Cardiac septum (tissue), 1 donor: ENCODE measurements at regions not wholly inside any gene's neighbourhood (a gene's known extent, or its start where the extent isn't known, plus 50 kb on each side); places are given as distances from the start of the nearest gene placed in this dataset.

Source experiments
- DNase-seq: peaks from one replicate; pipeline ENCODE4 v3.0.0-alpha.2; 2020; ENCODE audit warnings: low spot score
- intact Hi-C: fragments of 100-400 bp; cut with DNase I; formaldehyde crosslinking; loops from one replicate; pipeline ENCODE4 v1.14.0; 2022
- donor health status: DM: no; HTN: no; CAD: no.

DNA sequence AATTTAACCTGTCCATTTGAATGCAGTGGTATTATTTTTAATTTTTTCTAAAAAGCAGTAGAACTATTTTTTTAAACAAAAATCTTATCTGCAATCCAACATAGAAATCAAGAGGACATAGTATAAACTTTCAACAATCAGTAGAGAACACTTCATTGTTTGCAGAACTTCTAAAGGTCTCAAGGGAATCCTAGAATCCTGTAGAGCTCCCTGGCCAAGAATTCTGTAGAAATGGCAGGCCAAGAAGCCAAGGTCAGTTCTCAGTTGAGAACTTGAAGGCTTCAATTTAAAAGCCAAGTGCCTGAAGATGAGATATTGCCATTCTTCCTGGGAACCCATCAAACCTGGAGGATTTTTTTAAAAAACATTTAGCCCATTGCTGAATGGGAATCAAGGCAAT lies 199.2 kb upstream of the KLF4 start:
- intact Hi-C loops = no loop called here
- DNase-seq = no peak

DNA sequence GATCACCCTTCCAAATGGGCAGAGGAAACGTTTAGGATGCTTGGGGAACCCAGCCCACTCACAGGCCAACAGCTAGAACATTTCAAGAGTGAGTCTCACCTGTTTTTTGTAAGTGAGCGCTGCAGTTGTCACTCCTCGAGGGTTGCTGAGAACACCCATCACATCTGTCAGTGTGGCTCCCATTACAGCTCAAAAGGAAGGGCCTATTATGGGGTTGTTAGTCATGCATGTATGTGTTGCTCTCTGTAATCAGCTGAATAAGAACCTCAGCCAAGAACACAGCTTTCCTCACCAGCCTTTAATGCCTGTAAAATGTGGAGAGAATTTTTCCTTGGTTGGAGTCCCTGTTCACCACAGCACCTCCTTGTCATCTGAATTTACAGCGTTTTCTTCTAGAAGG lies 196.3 kb upstream of the KLF4 start:
- DNase-seq = no peak
- intact Hi-C loops = no loop called here

DNA sequence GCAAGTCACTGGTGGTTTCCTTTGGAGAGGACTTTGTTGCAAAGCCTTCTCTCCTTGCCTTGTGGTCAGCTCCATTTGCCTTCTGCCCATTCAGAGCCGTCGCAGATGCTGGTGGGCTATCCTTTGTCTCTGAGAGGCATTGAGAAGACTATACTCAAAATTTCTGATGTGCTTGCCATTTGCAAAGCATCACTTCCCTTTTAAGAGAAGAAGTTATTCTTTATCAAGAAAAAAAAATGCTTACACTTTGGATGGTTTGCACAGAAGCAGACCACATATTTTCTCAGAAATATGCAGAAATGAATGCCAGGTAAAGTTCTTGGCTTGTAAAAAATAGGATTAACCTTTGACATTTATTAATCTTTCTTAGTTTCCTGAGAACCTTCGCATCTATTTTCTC lies 195.8 kb upstream of the KLF4 start:
- intact Hi-C loops = no loop called here
- no peak for DNase-seq

DNA sequence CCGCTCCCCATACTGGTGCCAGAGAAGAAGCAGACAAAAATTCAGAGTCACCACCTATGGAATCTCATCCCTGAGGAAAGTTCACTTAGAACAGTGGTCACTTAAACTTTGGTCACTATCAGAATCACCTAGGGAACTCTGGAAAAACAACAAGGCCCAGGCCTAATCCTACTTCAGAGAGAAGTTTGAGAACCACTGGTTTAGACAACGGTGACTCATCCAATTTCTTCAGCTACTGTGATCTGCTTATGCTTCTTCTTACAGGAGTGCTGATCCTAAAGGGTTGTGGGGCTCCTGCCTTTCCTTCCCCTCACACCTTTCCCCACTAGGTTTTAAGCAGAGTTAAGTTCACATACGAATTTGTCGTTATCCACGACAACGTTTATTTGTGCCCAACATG lies 194.7 kb upstream of the KLF4 start:
- intact Hi-C loops = no loop called here

DNA sequence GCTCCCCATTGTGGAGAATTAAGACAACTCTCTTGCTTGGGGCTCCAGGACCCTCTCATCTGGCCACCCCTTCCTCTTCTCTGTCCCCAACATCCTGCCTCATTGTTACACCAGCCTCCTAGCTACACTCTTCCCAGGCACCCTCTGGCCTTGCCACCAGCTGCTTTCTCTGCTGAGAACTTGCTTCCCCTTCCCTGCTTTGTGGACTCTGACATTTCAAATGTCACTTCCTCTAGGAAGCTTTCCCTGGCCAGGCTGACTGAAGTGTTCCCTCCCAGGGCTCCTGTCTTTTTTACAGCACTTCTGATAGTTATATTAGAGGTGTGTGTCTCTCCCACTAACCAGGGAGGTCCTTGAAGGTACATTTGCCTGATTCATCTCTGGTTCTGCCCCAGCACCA lies 194.0 kb upstream of the KLF4 start:
- no peak for DNase-seq
- intact Hi-C loops = no loop called here

More for the DNA sequence above, 194.7 kb upstream of the KLF4 start:
- no peak for DNase-seq

DNA sequence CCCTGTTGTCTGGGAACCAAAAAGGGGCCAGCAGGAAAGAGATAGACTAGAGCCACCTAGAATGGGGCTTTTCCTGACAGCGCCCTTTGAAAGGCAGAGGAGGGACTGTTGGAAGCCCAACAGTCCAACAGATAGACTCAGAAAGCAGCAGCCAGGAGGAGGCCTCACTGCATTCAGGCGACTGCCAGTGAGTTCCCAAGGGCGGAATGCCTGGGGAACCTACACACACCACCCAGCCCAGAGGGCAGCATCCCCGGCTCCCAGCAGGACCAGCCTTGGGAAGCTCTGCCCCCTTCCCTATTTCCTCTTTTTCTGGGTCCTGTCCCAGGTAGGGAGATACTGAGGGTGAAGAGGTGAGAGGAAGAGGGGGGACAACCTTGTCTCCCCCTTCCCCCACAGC lies 192.4 kb upstream of the KLF4 start:
- intact Hi-C loops = no loop called here
- DNase-seq = no peak

DNA sequence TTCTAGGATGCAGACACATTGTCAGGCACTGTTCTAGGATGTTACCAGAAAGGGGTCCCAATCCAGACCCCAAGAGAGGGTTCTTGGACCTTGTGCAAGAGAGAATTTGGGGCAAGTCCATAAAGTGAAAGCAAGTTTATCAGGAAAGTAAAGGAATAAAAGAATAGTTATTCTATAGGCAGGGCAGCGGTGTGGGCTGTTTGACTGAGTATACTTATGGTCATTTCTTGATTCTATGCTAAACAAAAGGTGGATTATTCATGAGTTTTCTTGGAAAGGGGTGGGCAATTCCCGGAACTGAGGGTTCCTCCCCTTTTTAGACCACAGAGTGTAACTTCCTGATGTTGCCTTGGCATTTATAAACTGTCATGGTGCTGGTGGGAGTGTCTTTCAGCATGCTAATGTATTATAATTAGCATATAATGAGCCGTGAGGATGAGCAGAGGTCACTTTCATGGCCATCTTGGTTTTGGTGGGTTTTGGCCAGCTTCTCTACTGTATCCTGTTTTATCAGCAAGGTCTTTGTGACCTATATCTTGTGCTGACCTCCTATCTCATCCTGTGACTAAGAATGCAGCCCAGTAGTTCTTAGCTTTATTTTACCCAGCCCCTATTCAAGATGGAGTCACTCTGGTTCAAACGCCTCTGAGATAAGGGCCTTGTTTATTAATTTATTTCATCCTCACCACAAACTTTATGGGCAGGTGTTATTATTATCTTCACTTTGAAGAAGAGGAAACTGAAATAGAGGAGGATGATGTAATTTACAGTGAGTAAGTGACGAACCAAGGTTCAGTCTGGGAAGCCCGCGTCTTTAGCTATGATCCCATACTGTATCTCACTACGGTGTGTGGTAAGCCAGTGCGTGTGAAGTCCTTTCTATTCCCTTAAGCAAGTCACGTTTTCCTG lies 186.0 kb upstream of the KLF4 start:
- intact Hi-C loops = no loop called here
- DNase-seq = no peak

DNA sequence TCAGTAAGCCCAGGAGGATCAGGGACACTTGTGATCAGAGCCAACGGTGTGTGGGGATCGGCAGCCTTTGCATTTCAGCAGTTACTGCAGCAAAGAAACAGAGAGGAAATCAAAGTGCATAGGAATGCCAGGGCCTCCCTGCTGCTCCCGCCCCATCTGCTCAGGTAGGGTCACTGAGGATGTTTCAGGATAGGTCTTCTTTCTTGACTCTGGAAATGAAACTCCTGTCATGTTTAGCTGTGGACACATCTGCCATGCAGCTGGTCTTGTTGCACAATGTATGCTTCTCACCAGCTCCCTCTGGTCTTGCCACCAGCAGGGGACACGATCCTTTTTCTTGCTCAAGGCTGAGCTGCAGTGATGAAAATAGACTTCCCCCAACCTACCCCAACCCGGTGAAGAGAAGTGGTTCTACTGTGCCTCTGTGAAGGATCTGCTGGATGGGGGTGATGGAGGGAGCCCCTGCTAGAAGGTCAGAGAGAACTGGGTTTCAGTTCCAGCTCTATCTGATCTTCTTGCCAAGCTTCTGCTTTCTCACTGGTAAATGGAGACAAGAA lies 185.2 kb upstream of the KLF4 start:
- DNase-seq = no peak
- intact Hi-C loops = no loop called here

DNA sequence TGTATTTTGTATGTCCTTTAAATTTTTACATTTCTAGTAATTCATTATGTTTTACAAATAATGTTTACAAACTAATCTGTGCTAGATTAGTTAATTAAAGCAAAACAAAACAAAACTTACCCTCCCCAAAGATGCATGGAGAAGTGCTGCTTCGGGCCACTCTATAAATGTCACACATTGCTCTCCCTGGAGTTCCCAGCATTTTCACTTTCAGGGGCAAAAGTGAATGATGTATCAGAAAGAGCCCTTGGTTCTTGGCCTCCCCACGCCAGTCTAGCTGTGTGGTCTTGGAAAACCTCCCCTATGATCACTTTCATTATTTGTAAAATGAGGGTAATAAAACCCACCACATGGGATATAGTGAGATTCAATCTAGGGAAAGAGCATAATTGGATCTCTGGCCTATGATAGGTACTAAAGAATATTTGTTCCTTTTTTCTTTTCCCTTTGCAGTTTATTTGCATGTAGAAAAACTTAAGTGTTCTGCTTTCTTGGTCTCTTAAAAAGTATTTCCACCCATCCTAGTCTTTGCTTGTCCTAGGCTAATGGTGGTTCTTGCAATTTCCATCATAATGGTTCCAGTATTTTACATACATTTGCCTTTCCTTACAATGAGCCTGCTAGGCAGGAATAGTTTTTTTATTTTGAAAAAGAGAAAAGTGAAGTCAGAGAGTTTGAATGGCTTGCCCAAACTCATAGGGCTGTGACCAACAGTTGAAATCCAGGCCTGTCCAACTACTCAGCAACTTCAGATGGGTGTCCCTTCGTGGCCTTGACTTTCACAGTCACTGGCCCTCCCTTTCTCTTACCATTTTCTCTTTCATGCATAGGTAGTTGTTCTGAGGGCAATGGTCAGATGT lies 184.5 kb upstream of the KLF4 start:
- DNase-seq = no peak
- intact Hi-C loops = no loop called here

DNA sequence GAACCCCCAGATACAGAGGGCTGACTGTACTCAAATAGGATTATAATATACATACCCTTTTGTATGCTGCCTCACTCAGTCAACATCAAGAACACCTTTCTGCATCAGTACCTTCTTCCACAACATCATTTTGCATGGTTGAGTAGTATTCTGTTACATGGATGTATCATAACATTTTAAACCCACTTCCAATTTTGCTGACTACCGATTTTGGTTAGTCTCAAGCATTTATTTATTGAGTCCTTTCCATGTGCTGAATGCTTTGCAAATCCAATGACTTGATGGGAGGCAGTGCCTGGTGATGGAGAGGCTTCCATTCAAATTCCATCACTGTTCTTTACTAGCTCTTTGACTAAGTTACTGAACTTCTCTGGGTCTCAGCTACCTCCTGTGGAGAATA lies 182.0 kb upstream of the KLF4 start:
- intact Hi-C loops = no loop called here

DNA sequence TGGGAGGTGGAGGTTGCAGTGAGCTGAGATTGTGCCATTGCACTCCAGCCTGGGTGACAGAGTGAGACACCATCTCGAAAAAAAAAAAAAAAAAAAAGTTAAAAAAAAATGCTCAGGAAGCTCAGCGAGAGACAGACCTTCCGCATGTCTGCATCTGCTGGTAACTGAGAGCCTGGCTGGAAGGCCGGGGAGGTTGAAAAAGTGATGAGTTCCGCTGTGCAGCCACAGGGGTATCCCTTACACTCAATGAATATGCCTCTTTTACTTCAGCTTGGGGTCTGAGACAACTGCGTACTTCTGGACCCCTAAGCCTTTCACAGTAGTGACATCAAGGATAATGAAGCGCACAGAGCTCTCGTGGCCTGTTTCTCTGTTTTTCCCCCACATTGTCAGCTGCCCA lies 179.9 kb upstream of the KLF4 start:
- intact Hi-C loops = no loop called here
- DNase-seq = no peak

More for the DNA sequence above, 182.0 kb upstream of the KLF4 start:
- no peak for DNase-seq

DNA sequence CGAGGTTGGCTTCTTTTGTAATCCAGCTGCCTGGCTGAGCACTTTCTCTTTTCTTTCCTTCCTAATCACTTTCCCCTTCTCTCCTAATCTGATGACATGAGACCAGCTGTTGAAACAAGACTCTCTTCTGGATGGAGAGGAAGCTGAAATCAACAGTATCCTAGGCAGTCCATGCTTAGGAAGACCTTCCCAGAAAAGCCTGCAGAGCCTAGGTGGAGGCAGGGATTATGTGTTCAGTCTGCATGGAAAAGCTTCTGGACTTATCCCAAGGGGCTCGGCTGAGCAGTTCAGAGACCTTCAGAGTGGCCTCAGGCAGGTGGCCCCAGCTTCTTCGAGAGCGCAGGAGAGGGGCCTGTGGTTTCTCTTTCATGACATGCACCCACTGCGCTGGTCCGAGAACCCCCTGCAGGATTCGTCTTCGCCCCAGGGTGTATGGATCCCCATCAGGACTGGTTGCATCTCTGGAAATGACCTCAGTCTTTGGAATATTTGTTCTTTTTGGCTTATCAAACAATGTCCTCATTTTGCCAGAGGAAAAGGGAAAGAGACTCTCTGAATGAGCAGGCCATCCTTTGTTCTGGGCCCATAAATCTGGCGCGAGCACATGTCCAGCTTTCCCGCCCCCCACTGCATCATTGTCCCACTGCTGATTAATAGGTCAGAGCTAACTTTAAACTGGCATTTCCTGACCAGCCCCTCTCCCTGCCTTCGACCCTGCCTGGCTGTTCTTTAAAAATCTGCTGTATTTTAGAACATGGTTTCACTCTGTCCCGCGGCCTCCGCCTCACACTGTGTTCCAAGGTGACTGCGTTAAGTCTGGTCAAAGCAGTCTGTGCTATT lies 177.9 kb upstream of the KLF4 start:
- peak; percentile 80 for DNase-seq
- intact Hi-C loops = no loop called here

DNA sequence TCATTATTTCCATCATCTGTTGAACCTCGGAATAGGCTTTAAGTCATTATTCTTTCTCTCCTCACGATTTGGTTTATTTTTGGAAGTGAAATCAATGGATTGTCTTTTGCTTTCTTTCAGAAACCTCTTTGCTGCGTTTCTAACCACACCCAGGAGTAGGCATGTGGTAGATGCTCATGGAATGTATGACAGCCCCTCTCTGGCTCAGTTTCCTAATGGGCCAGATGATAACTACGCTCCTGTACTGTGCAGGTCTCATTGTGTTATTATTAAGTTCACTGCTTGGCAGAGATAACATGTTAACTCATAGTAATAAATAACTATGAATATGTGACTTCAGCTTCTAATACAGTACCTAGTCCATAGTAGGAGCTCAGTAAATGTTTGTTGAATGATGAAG lies 175.5 kb upstream of the KLF4 start:
- DNase-seq = no peak
- intact Hi-C loops = no loop called here

DNA sequence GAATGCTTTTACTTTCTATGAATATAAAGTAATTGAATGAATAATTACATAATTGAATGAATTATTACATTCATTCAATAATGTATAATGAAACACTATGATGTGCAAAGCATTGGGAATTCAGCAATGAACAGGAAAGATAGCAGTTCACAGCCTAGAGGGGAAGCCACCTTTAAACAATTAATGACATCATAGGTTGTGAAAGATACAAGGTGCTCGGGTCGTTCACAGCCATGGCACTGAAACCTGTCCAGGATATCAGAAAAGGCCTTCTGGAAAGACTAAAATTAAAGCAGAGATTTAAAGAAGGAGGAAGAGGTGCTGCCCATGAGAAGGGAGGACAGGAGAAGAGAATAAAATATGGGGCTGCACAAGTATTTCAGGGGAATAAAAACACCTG lies 171.4 kb upstream of the KLF4 start:
- intact Hi-C loops = no loop called here
- DNase-seq = no peak

DNA sequence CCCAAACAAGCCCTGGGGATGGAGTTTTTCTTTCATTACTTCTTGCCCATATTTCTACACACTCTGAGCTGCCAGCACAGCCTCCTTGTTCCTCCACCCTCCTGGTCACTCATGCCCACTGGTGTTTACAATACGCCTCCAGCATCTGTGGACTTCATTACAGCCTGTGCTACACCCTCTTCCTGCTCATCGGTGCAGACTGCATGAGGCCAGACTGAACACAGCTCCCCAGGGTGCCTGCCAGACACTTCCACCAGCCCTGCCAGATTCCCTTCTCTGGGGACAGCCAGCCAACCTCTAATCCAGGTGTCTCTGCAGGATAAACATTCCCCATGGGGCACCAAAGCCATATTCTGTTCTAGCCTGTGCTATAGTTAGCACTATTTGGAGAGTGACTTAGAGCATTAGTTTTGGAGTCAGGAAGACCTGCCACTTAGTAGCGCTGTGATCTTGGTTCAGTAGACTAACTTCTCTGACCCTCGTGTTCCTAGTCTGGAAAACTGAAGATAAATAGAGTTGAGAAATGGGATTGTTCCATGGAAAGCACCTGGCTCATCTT lies 163.8 kb upstream of the KLF4 start:
- DNase-seq = no peak
- intact Hi-C loops = no loop called here

DNA sequence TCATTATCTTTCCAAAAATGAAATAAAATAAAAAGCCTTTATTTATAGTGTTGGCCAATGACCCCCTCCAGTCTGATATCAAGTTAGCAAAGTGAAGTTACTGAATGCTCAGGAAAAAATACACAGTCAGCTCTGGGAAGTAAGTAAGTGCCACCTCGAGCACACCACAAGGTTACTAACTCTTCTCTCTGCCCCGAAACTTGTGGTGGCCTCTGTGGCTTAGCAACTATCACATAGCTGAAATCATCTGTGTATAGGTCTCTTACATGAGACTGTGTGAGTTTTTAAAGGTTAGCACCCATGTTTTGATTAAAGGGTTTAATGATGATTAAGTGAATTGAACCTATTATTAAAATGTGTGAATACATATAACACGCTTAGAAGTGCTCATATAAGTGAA lies 161.4 kb upstream of the KLF4 start:
- no peak for DNase-seq
- intact Hi-C loops = no loop called here

DNA sequence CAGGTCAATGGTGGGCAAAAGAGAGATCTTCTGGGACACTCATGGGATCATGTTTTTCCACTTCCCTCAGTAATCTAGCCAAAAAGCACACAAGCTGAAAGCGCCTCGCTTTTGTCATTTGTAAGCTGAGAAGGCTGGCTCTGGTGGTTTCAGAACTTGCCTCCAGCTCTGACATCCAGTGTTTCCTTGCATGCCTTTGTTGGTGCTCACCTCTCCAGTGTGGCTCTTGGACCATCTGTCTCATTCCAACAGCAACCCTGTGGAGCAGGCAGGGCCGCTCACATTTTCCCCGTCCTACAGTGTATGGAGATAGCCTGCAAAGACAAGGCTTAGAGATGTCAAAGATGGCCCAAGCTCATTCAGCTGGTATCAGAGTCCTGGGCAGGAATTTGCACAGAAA lies 160.8 kb upstream of the KLF4 start:
- DNase-seq = no peak
- intact Hi-C loops = no loop called here

DNA sequence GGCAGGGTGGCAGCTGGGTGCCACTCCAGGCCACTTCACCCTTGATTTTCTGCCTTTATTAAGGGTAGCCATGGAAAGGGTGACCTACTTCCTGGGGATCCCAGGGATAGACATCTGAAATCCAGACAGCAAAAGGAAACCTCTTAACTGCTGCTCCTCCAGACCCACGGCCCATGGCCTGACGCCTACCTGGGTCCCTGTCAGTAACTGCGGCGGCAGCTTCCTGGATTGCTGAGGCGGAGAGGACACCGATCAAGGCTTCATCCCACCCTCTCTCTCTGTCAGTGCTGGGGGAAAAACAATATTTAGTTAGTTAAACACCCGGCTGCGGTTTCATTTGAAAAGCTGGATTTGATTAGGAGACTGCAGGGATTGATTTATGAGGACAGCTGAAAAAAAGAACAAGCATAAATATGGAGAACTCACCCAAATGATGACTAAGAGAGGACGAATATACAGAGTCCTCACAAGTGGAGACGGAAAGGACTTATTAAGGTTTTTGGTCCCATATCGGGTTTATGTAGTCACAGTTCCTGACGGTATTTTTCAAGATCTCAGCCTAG lies 158.7 kb upstream of the KLF4 start:
- no peak for DNase-seq
- intact Hi-C loops = no loop called here

DNA sequence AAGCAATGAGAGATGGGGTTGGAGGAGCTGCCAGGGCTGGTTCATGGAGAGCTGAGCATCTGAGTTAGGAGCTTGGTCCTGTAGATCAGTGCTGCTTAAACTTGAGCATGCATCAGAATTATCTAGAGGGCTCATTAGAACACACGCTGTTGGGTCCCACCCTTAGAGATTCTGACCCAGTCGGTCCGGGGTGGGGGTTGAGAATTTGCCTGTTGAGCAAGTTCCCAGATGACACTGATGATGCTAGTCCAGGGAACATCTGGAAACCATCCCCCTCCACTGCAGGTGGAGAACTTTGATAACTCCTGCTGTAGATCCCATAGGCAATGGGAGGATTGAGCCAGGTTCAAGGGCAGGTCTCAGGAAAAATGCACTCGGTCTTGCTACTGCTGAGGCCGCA lies 158.0 kb upstream of the KLF4 start:
- intact Hi-C loops = no loop called here

More for the DNA sequence above, 158.0 kb upstream of the KLF4 start:
- no peak for DNase-seq
